GM13977 (cell line): ENCODE measurements at regions not wholly inside any gene's neighbourhood (a gene's known extent, or its start where the extent isn't known, plus 50 kb on each side); places are given as distances from the start of the nearest gene placed in this dataset.

Experiments used
- DNase-seq: peaks from one replicate; pipeline ENCODE4 v3.0.0; 2012; ENCODE audit warnings: low spot score
- CTCF ChIP-seq: IDR thresholded peaks from 2 replicates; pipeline ENCODE4 v1.5.1; 2012; ENCODE audit warnings: mild to moderate bottlenecking, control low read depth; ENCODE audit not compliant: insufficient read depth; ENCODE audit errors: extremely low read depth, missing control alignments
- in situ Hi-C: fragments of 300-500 bp; cut with MboI; formaldehyde crosslinking; loops from one replicate; pipeline ENCODE4 v1.12.0; 2022; ENCODE audit warnings: low sequenced_read_pairs, low pct_unique_long_range_greater_than_20kb, mixed read lengths, inconsistent platforms; ENCODE audit not compliant: unreplicated experiment

- no peak for DNase-seq
- TF ChIP-seq CTCF, result no peak
- in situ Hi-C loops, result no loop called here
Measured at GRCh38 chr21:30104241-30104640, 62.4 kb downstream of the CLDN17 start.

- in situ Hi-C loops, result no loop called here
- no peak for TF ChIP-seq CTCF
- DNase-seq, result no peak
Measured at GRCh38 chr21:30102871-30103270, 63.7 kb downstream of the CLDN17 start.

- no peak for TF ChIP-seq CTCF
- in situ Hi-C loops, result no loop called here
- DNase-seq, result no peak
Measured at GRCh38 chr21:30101967-30102366, 64.6 kb downstream of the CLDN17 start.

- no peak for DNase-seq
- no peak for TF ChIP-seq CTCF
- in situ Hi-C loops, result no loop called here
Measured at GRCh38 chr21:30097791-30098190, 68.8 kb downstream of the CLDN17 start.

GRCh38 chr21:30083225-30083945 lies 83.2 kb downstream of the CLDN17 start:
- DNase-seq, result no peak
- in situ Hi-C loops, result no loop called here
- TF ChIP-seq CTCF, result no peak

- no peak for DNase-seq
- in situ Hi-C loops, result no loop called here
- TF ChIP-seq CTCF, result no peak
Measured at GRCh38 chr21:30081506-30081905, 85.1 kb downstream of the CLDN17 start.
